ENCODE measurements at regions not wholly inside any gene's neighbourhood (a gene's known extent, or its start where the extent isn't known, plus 50 kb on each side); places are given as distances from the start of the nearest gene placed in this dataset.

DNA sequence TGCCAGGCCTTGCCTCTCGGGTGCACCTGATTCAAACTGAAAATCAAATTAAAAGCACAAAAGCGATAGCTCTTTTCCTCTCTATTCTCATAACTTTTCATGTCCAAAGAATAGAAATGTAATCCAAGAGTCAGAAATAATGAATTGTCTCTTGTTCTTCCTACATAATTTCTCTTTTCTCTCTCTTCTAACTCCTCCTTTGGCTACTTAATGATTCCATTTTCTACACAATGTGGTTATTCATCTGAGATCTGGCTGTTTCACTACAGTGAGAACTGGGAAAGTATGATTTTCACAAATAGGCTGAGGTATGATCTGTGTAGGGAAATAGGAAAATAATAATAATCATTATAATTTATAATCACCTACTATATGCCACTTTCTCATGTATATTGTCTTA lies 703.5 kb downstream of the PDHA2 start:
- DNase-seq (no peak), ATAC-seq (no peak)
- POLR2A ChIA-PET, result no interaction called here
- CTCF ChIA-PET, result no interaction called here
- Mint-ChIP-seq H3K9me3 (peaks cover 5% of the 10 kb centered on the region), H3K4me1 (ENCODE audit: low read depth) (no peaks in the 10 kb centered on the region), H3K4me3 (no peak overlapping the region), H3K27ac (no peak overlapping the region), H3K36me3 (ENCODE audit: low read depth) (no peaks in the 10 kb centered on the region), H3K27me3 (no peaks in the 10 kb centered on the region)
- intact Hi-C loops (cut with micrococcal nuclease), result no loop called here
- TF ChIP-seq, protein P1, sequence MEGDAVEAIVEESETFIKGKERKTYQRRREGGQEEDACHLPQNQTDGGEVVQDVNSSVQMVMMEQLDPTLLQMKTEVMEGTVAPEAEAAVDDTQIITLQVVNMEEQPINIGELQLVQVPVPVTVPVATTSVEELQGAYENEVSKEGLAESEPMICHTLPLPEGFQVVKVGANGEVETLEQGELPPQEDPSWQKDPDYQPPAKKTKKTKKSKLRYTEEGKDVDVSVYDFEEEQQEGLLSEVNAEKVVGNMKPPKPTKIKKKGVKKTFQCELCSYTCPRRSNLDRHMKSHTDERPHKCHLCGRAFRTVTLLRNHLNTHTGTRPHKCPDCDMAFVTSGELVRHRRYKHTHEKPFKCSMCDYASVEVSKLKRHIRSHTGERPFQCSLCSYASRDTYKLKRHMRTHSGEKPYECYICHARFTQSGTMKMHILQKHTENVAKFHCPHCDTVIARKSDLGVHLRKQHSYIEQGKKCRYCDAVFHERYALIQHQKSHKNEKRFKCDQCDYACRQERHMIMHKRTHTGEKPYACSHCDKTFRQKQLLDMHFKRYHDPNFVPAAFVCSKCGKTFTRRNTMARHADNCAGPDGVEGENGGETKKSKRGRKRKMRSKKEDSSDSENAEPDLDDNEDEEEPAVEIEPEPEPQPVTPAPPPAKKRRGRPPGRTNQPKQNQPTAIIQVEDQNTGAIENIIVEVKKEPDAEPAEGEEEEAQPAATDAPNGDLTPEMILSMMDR (IDR thresholded peaks at IDR 0.05), result no peak

DNA sequence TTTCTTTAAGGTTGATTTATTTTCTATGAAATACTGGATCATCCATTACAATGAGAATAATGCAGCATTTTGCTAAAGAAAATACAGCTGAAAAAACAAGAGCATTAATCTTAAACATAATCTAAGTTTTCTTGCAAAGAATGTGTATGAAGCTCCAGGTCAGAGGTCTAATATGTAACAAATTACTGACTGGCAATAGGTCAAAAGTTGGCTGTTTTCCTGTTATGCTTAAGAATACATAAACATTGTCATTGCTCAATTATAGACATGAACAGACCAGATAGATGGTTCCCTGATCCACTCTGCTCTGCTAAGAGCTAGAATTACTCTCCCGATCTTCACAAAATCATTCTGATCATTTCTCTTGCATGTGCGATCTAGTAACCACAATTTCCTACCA lies 718.6 kb downstream of the PDHA2 start:
- POLR2A ChIA-PET, result no interaction called here
- H3K4me1 Mint-ChIP-seq (ENCODE audit: low read depth), result no peaks in the 10 kb centered on the region
- no peak overlapping the region for H3K27ac Mint-ChIP-seq
- CTCF ChIA-PET, result no interaction called here
- H3K4me3 Mint-ChIP-seq, result no peak overlapping the region
- TF ChIP-seq, protein P1 (IDR thresholded peaks at IDR 0.05), result no peak
- no peaks in the 10 kb centered on the region for H3K9me3 Mint-ChIP-seq
- no peaks in the 10 kb centered on the region for H3K27me3 Mint-ChIP-seq
- intact Hi-C loops (cut with micrococcal nuclease), result no loop called here
- H3K36me3 Mint-ChIP-seq (ENCODE audit: low read depth), result no peaks in the 10 kb centered on the region
- DNase-seq, result no peak
- ATAC-seq, result no peak

DNA sequence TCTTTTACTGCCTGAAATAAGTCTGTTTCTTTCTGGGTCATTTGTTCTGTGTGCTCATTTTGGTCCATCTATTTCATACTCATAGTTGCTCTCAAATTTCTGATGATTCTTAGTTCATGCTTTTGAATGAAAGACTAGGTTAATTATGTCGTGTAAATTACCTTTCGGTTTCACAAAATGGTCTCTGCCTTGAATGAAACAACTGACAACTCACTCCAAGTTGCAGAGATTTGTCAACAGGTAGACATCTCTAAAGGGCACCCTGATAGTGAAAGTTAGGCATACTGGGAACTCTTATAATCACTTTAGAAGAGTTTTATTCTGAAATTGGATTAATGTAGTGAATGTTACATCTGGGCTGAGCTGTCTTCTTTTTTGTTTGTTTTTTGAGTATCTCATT lies 726.9 kb downstream of the PDHA2 start:
- H3K9me3 Mint-ChIP-seq, result peaks cover 1% of the 10 kb centered on the region
- H3K27me3 Mint-ChIP-seq, result no peaks in the 10 kb centered on the region
- no peak overlapping the region for H3K4me3 Mint-ChIP-seq
- H3K27ac Mint-ChIP-seq, result no peak overlapping the region
- intact Hi-C loops (cut with micrococcal nuclease), result no loop called here
- ChIA-PET CTCF (no interaction called here), POLR2A (no interaction called here)
- TF ChIP-seq, protein P1 (IDR thresholded peaks at IDR 0.05), result no peak
- H3K36me3 Mint-ChIP-seq (ENCODE audit: low read depth), result no peaks in the 10 kb centered on the region
- no peaks in the 10 kb centered on the region for H3K4me1 Mint-ChIP-seq (ENCODE audit: low read depth)
- no peak for ATAC-seq
- DNase-seq, result no peak

DNA sequence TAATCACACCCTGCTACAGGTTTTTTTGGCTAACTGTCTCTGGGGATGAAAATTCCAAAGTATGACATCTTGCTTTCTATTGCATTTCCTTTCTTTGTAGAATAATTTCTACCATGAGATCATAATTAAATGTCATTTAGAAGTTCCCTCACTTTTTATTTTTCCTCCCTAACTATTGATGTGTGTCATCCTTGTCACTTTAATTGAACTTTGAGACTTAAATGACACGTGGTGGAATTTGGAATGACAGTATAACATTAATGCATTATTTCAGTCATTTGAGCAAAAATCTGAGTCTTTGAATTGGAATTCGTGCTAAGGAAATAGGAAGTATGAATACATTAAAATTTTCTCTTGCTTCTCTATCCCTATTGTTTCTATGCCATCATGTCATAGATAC lies 745.4 kb downstream of the PDHA2 start:
- ATAC-seq (no peak), DNase-seq (no peak)
- no peaks in the 10 kb centered on the region for H3K4me1 Mint-ChIP-seq (ENCODE audit: low read depth)
- TF ChIP-seq, protein P1 (IDR thresholded peaks at IDR 0.05), result no peak
- ChIA-PET POLR2A (no interaction called here), CTCF (no interaction called here)
- intact Hi-C loops (cut with micrococcal nuclease), result no loop called here
- H3K4me3 Mint-ChIP-seq, result no peak overlapping the region
- no peaks in the 10 kb centered on the region for H3K27me3 Mint-ChIP-seq
- H3K27ac Mint-ChIP-seq, result no peak overlapping the region
- peaks cover 10% of the 10 kb centered on the region for H3K9me3 Mint-ChIP-seq
- no peaks in the 10 kb centered on the region for H3K36me3 Mint-ChIP-seq (ENCODE audit: low read depth)

DNA sequence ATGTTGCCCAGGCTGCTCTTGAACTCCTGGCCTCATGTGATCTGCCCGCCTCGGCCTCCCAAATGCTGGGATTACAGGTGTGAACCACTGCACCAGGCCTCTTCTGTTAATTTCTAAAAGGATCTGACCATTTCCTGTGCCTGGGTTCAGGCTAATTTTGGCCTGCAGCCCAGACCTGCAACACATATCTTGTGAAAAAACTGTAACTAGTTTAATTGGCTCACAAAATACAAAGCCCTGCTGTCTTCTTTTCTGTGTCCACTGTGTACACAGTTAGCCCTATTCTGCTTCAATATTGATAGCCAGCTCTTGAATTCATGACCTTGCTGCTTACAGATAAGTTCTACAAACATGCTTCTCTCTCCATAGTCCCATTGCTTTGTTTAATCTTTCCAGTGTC lies 753.5 kb downstream of the PDHA2 start:
- TF ChIP-seq, protein P1 (IDR thresholded peaks at IDR 0.05), result no peak
- Mint-ChIP-seq H3K4me1 (ENCODE audit: low read depth) (no peaks in the 10 kb centered on the region), H3K4me3 (no peak overlapping the region), H3K36me3 (ENCODE audit: low read depth) (no peaks in the 10 kb centered on the region), H3K27me3 (no peaks in the 10 kb centered on the region), H3K9me3 (peaks cover 8% of the 10 kb centered on the region), H3K27ac (no peak overlapping the region)
- intact Hi-C loops (cut with micrococcal nuclease), result no loop called here
- POLR2A ChIA-PET, result no interaction called here
- CTCF ChIA-PET, result no interaction called here
- ATAC-seq (no peak), DNase-seq (no peak)
